ENCODE measurements at regions not wholly inside any gene's neighbourhood (a gene's known extent, or its start where the extent isn't known, plus 50 kb on each side); places are given as distances from the start of the nearest gene placed in this dataset.

DNA sequence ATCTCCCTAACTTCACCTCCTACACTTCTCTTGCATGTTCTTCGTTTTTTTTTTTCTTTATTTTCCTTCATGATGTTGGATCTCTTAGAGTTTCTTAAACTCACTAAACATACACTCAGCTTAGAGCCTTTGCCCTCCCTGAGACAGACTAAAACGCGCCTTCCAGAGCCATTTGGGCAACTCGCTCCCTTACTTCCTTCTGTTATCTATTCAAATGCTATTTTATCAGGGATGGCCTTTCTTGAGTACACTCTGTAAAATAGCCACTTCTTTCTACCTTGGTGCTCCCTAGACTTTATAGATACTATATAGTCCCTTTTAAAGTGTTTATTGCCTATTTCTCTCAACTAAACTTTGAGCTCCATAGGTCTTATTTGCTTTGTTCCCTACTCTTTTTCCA, 598.2 kb upstream of the NECTIN3 start:
- no peak for TF ChIP-seq POLR2AphosphoS5 (IDR thresholded peaks at IDR 0.05; ENCODE audit: low read depth, low read length)
- no peak for TF ChIP-seq POLR2A (IDR thresholded peaks at IDR 0.05; ENCODE audit: low read depth, low read length)
- TF ChIP-seq TAF1 (IDR thresholded peaks at IDR 0.05; ENCODE audit: borderline replicate concordance, low read depth, low read length): no peak

All from GM12892 (cell line).